Gastroesophageal sphincter (tissue), 3 donors: ENCODE measurements at regions not wholly inside any gene's neighbourhood (a gene's known extent, or its start where the extent isn't known, plus 50 kb on each side); places are given as distances from the start of the nearest gene placed in this dataset.

Source experiments
- CTCF ChIP-seq, 4 experiments: fragments of 200-600 bp in 2 of 4; fragments of 450-650 bp in 2 of 4; sonication (generic) in 1 of 4; IDR thresholded peaks; one replicate each; pipeline ENCODE4 v1.5.1; 2017 to 2019; ENCODE audit warnings: antibody characterized with exemption in 4 of 4, mild to moderate bottlenecking in 2 of 4, moderate library complexity in 2 of 4
- POLR2AphosphoS5 ChIP-seq: sonication (generic); formaldehyde crosslinking; IDR thresholded peaks from one replicate; pipeline ENCODE4 v1.6.1; 2017; ENCODE audit warnings: antibody characterized with exemption

- TF ChIP-seq CTCF (IDR thresholded peaks at IDR 0.05) (no peak), POLR2AphosphoS5 (no peak)
Measured at GRCh38 chr5:124663101-124663506, 83.3 kb downstream of the ZNF608 start.
